ENCODE measurements at regions not wholly inside any gene's neighbourhood (a gene's known extent, or its start where the extent isn't known, plus 50 kb on each side); places are given as distances from the start of the nearest gene placed in this dataset.

DNA sequence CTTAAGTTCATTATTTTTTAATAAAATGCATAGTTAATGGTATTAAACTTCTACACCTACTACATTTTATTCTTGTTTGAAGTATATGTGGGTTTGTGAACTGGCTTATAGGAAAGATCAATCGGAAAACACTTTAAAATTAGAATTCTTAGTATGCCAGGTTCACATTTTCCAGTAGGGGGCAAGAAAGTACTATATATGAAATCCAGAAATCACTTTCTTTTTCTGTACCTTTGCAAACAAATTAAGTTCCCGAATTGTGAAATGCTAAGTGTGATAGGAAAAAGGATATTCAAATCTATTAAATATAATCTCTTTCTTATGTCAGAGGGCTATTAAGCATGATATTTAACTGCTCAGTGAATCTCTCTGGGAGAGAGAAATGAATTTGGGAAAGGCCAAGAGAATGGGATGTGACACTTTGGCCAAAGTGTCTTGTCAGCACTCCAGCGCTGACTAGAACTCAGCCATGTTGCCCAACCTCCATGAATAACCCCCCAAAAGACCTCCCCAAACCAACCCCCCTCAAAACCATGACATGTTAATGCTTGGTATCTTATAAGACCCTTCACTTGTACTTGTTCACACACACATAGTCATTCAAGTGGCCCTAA is 122.6 kb upstream of the SLC10A2 start:
- ATAC-seq (ENCODE audit: low FRiP score), result peak; percentile 62
- TF ChIP-seq, protein P1, sequence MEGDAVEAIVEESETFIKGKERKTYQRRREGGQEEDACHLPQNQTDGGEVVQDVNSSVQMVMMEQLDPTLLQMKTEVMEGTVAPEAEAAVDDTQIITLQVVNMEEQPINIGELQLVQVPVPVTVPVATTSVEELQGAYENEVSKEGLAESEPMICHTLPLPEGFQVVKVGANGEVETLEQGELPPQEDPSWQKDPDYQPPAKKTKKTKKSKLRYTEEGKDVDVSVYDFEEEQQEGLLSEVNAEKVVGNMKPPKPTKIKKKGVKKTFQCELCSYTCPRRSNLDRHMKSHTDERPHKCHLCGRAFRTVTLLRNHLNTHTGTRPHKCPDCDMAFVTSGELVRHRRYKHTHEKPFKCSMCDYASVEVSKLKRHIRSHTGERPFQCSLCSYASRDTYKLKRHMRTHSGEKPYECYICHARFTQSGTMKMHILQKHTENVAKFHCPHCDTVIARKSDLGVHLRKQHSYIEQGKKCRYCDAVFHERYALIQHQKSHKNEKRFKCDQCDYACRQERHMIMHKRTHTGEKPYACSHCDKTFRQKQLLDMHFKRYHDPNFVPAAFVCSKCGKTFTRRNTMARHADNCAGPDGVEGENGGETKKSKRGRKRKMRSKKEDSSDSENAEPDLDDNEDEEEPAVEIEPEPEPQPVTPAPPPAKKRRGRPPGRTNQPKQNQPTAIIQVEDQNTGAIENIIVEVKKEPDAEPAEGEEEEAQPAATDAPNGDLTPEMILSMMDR (IDR thresholded peaks at IDR 0.05), result no peak
- DNase-seq (ENCODE audit: low spot score), result no peak

DNA sequence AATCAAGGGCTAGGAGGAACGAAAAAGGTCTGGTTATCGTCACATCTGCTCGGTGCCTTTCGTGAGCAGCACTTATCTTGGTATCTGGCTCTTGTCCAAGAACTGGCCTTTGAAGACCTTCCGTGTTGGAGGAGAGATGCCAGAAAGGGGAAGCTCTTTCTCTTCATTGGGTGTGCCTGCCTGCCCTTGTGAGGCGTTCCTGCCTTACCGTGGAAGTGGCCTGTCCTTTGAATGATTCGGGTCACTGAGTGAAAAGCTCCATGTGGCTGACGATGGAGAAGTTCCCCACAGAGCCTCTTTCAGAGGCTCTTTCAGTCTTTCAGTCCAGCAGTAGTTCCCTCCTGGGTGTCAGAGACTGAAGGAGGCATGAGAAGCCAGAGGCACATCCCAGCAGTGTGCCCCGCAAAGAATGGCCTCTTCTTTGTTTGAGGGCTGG is 121.5 kb upstream of the SLC10A2 start:
- no peak for DNase-seq (ENCODE audit: low spot score)
- ATAC-seq (ENCODE audit: low FRiP score), result no peak

DNA sequence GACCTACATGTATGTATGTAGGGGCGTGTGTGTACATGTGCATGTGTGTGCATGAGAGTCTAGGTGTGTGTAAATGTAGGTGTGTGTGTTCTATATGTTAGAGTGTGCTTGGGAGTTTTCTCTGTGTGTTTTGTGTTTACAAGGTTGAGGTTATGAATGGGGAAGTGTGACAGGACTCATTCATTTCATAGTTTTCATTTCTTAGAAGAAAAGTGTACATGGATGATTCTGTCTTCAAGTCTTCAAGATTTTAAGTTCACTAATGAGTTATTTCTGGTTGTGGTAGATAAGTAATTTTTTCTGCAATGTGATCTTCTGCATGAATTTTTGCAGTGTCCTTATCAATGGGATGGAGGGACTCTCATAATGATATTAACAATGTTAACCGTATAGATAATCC is 118.2 kb upstream of the SLC10A2 start:
- no peak for ATAC-seq (ENCODE audit: low FRiP score)
- TF ChIP-seq, protein P1 (IDR thresholded peaks at IDR 0.05), result no peak
- DNase-seq (ENCODE audit: low spot score), result no peak

More for the DNA sequence above, 121.5 kb upstream of the SLC10A2 start:
- TF ChIP-seq, protein P1 (IDR thresholded peaks at IDR 0.05), result no peak

DNA sequence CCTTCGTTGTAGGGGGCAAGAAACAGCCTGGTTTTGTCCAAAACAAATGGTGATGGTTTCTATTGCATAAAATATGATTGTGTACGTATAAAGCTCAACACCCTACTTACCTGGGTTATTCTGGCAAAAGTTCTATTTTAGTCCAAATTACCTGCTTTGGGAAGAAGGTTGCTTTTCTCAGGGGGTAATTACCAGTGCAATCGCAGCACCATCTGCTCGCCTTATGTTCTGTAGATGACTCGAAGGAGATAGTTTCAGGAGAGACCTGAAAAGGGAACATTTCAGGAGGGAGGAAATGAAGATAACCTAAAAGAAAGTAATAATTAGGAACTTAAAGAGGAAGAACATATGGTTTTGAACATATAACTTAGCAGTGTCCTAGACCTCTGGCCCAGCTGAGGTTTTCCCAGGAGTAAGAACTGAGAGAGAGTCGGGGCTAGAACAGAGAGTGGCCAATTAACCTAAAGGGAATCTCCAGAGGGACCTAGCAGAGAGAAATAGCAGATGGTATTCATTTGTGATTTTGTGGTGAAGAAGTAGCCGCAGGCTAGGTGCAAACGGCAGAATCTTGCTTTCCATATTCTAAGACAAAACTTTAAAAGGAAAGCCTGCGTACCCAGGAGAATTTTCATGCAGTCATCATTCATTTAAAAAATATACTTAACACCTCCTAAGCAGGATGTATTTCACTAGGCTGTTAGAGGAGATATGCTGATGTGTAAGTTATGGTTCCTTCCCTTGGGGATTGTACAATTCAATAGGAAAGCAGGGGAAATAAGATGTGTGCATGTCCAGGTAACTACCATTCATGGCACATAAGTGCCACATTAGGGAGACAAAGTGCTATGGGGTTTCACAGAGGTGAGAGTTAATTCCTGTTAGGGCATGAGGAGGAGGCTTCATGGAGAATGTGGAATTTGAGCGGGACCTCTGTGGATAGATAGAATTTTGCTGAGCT is 113.0 kb upstream of the SLC10A2 start:
- no peak for ATAC-seq (ENCODE audit: low FRiP score)
- DNase-seq (ENCODE audit: low spot score), result no peak
- TF ChIP-seq, protein P1 (IDR thresholded peaks at IDR 0.05), result no peak

DNA sequence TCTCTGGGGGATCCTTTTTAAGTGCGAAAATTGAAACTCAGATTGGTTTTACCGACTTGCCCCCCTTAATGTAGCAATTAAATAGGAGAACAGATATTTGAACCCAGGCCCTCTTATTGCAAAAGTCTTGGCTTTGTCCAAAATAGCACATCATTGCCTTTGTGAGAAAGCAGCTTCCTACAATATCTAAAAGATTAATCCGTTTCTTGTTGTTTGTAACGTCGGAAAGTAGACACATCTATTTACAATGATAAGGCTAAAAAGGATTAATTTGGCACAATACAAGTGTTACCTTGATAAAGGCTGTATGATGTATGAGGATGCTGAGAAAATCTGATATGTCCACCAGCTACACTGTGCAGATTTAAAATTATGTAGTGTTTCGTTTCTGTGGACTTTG is 108.7 kb upstream of the SLC10A2 start:
- no peak for ATAC-seq (ENCODE audit: low FRiP score)
- TF ChIP-seq, protein P1 (IDR thresholded peaks at IDR 0.05), result no peak
- DNase-seq (ENCODE audit: low spot score), result no peak

DNA sequence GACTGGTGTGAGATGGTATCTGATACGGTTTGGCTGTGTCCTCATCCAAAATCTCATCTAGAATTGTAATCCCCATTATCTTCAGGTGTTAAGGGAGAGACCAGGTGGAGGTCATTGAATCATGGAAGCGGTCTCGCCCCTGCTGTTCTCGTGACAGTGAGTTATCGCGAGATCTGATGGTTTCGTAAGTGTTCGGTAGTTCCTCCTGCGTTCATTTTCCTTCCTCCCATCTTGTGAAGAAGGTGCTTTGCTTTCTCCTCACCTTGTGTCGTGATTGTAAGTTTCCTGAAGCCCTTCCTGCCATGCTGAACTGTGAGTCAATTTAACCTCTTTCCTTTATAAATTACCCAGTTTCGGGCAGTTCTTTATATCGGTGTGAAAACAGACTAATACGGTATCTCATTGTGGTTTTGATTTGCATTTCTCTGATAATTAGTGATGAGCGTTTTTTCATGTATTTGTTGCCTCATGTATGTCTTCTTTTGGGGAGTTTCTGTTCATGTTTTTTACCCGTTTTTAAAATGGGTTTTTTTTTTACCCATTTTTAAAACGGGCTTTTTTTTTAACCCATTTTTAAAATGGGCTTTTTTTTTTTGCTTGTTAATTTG is 102.8 kb upstream of the SLC10A2 start:
- ATAC-seq (ENCODE audit: low FRiP score) (no peak), DNase-seq (ENCODE audit: low spot score) (no peak)
- TF ChIP-seq, protein P1 (IDR thresholded peaks at IDR 0.05), result no peak

Data from omental fat pad (tissue), 3 donors.